H1 (cell line): ENCODE measurements at regions not wholly inside any gene's neighbourhood (a gene's known extent, or its start where the extent isn't known, plus 50 kb on each side); places are given as distances from the start of the nearest gene placed in this dataset.
A peak's percentile ranks its signal among the peaks of the same experiment; 100 is the strongest.

Experiments used
- CTCF ChIA-PET: fragments of 300-600 bp; sonication (Branson Sonifier 250); formaldehyde crosslinking; loops from one replicate; lab custom pipeline; 2021; ENCODE audit not compliant: partially characterized antibody; lab: Charles Lee
- POLR2A ChIA-PET: fragments of 300-600 bp; sonication (Branson Sonifier 250); formaldehyde crosslinking; loops from one replicate; lab custom pipeline; 2021; ENCODE audit warnings: inconsistent platforms; ENCODE audit not compliant: partially characterized antibody; lab: Charles Lee
- DNase-seq, 2 experiments: peaks; one replicate each; pipeline versions ENCODE4 v3.0.0 to v3.0.0-alpha.2; 2010 to 2022; ENCODE audit warnings: low spot score in 2 of 2, low read depth in 1 of 2, mixed read lengths in 1 of 2
- FAIRE-seq: peaks from 2 replicates; lab custom pipeline; 2011; peaks lifted over from hg19 to GRCh38; lab: Jason Lieb, UNC
- H2AFZ ChIP-seq: 2 replicates; pipeline ENCODE4 v1.8.1; 2012; ENCODE audit warnings: low read length, inconsistent platforms
- H2AK5ac ChIP-seq: 2 replicates; pipeline ENCODE4 v1.6.1; 2013; ENCODE audit warnings: low read depth, low read length
- H2BK120ac ChIP-seq: replicated peaks from 2 replicates; pipeline ENCODE3; 2013; ENCODE audit warnings: low read depth, low read length, inconsistent platforms
- H2BK12ac ChIP-seq: 2 replicates; pipeline ENCODE4 v1.6.1; 2013; ENCODE audit warnings: low read depth, low read length
- H2BK15ac ChIP-seq: 2 replicates; pipeline ENCODE4 v1.6.1; 2013; ENCODE audit warnings: low read length
- H2BK20ac ChIP-seq: 2 replicates; pipeline ENCODE4 v1.6.1; 2013; ENCODE audit warnings: low read length
- H2BK5ac ChIP-seq: 2 replicates; pipeline ENCODE4 v1.6.1; 2013; ENCODE audit warnings: low read depth, low read length
- H3K14ac ChIP-seq: 2 replicates; pipeline ENCODE4 v1.6.1; 2013; ENCODE audit warnings: inconsistent platforms; ENCODE audit not compliant: insufficient read length
- H3K18ac ChIP-seq: 2 replicates; pipeline ENCODE4 v1.6.1; 2013; ENCODE audit warnings: low read length; ENCODE audit errors: extremely low read depth
- H3K23ac ChIP-seq: 2 replicates; pipeline ENCODE4 v1.6.1; 2013; ENCODE audit warnings: inconsistent platforms; ENCODE audit not compliant: insufficient read length
- H3K23me2 ChIP-seq: 2 replicates; pipeline ENCODE4 v1.6.1; 2013; ENCODE audit warnings: low read depth, low read length
- H3K27ac ChIP-seq: 2 replicates; pipeline ENCODE4 v1.6.1; 2011; ENCODE audit warnings: low read depth, low read length, inconsistent platforms
- H3K27me3 ChIP-seq, 4 experiments: replicated peaks in 1 of 4; 1 replicate in 1 of 4; 2 replicates in 3 of 4; pipeline versions ENCODE4 v1.6.1 to v1.8.1; 2011 to 2013; ENCODE audit warnings: low read length in 3 of 4, mild to moderate bottlenecking in 3 of 4, inconsistent platforms in 2 of 4, mixed read lengths in 2 of 4, moderate library complexity in 1 of 4; ENCODE audit not compliant: control insufficient read depth in 3 of 4, insufficient read depth in 3 of 4; ENCODE audit errors: extremely low read depth in 1 of 4
- H3K36me3 ChIP-seq, 4 experiments: 2 replicates each; pipeline versions ENCODE4 v1.6.1 to v1.8.1; 2011 to 2013; ENCODE audit warnings: mild to moderate bottlenecking in 4 of 4, low read length in 3 of 4, moderate library complexity in 2 of 4, control low read depth in 1 of 4, inconsistent platforms in 1 of 4; ENCODE audit not compliant: insufficient read depth in 4 of 4, control insufficient read depth in 2 of 4
- H3K4ac ChIP-seq: replicated peaks from 2 replicates; pipeline ENCODE3; 2013; ENCODE audit warnings: low read length, low read depth, mixed read lengths, inconsistent platforms; ENCODE audit not compliant: insufficient read length
- H3K4me1 ChIP-seq, 4 experiments: replicated peaks in 1 of 4; 1 replicate in 1 of 4; 2 replicates in 3 of 4; pipeline versions ENCODE4 v1.6.1 to v1.8.1; 2011 to 2013; ENCODE audit warnings: low read length in 3 of 4, inconsistent platforms in 2 of 4, mixed read lengths in 1 of 4; ENCODE audit not compliant: insufficient read depth in 4 of 4, control insufficient read depth in 3 of 4
- H3K4me2 ChIP-seq, 2 experiments: 2 replicates each; pipeline versions ENCODE4 v1.6.1 to v1.8.1; 2011 to 2013; ENCODE audit warnings: low read depth in 2 of 2, low read length in 2 of 2, control low read depth in 1 of 2, inconsistent platforms in 1 of 2, mild to moderate bottlenecking in 1 of 2; ENCODE audit not compliant: insufficient read depth in 1 of 2
- H3K4me3 ChIP-seq, 4 experiments: fragments of 200-600, 300-600 bp in 1 of 4; sonication (generic), shearing (Covaris generic), sonication (Bioruptor Twin) in 1 of 4; 2 replicates each; pipeline versions ENCODE4 v1.5.1 to v1.8.1; 2011 to 2016; ENCODE audit warnings: low read length in 4 of 4, low read depth in 3 of 4, control low read depth in 2 of 4, inconsistent platforms in 2 of 4, mild to moderate bottlenecking in 2 of 4, mixed read lengths in 1 of 4, moderate library complexity in 1 of 4; ENCODE audit not compliant: insufficient read depth in 2 of 4; ENCODE audit errors: extremely low read depth in 1 of 4
- H3K56ac ChIP-seq: replicated peaks from 2 replicates; pipeline ENCODE3; 2013; ENCODE audit warnings: low read depth, mild to moderate bottlenecking, mixed read lengths, low read length, inconsistent platforms; ENCODE audit not compliant: insufficient read length
- H3K79me1 ChIP-seq: 2 replicates; pipeline ENCODE4 v1.6.1; 2013; ENCODE audit warnings: low read depth, low read length, control low read depth
- H3K79me2 ChIP-seq, 2 experiments: 2 replicates each; pipeline versions ENCODE4 v1.6.1 to v1.8.1; 2012 to 2013; ENCODE audit warnings: low read length in 2 of 2, mild to moderate bottlenecking in 2 of 2, inconsistent platforms in 1 of 2; ENCODE audit not compliant: insufficient read depth in 2 of 2, control insufficient read depth in 1 of 2
- H3K9ac ChIP-seq, 4 experiments: replicated peaks in 1 of 4; 1 replicate in 1 of 4; 2 replicates in 3 of 4; pipeline versions ENCODE4 v1.6.1 to v1.8.1; 2011 to 2013; ENCODE audit warnings: low read depth in 3 of 4, low read length in 3 of 4, control low read depth in 2 of 4, mild to moderate bottlenecking in 2 of 4, moderate library complexity in 2 of 4, inconsistent platforms in 1 of 4; ENCODE audit errors: extremely low read depth in 1 of 4
- H3K9me3 ChIP-seq, 2 experiments: 2 replicates each; pipeline versions ENCODE4 v1.6.1 to v1.8.1; 2012 to 2013; ENCODE audit warnings: mild to moderate bottlenecking in 2 of 2, moderate library complexity in 2 of 2, control low read depth in 1 of 2, inconsistent platforms in 1 of 2, low read depth in 1 of 2, low read length in 1 of 2, mixed read lengths in 1 of 2; ENCODE audit not compliant: insufficient read depth in 2 of 2
- H4K20me1 ChIP-seq, 2 experiments: replicated peaks in 1 of 2; 2 replicates each; pipeline versions ENCODE3 to v1.8.1; 2011 to 2013; ENCODE audit warnings: inconsistent platforms in 2 of 2, low read length in 2 of 2, mild to moderate bottlenecking in 1 of 2; ENCODE audit not compliant: insufficient read depth in 2 of 2, control insufficient read depth in 1 of 2
- H4K5ac ChIP-seq: 2 replicates; pipeline ENCODE4 v1.6.1; 2013; ENCODE audit warnings: low read length, low read depth, mixed read lengths, inconsistent platforms; ENCODE audit not compliant: insufficient read length
- H4K8ac ChIP-seq: 2 replicates; pipeline ENCODE4 v1.8.0; 2013; ENCODE audit warnings: mild to moderate bottlenecking, moderate library complexity, low read length, inconsistent platforms; ENCODE audit not compliant: insufficient read depth; ENCODE audit errors: extremely low read depth
- H4K91ac ChIP-seq: replicated peaks from 2 replicates; pipeline ENCODE3; 2013; ENCODE audit warnings: low read length, mixed read lengths, inconsistent platforms; ENCODE audit not compliant: insufficient read length
- POLR2A ChIP-seq, 2 experiments: IDR thresholded peaks; 1 replicate in 1 of 2; 2 replicates in 1 of 2; pipeline ENCODE4 v1.6.1; 2011; ENCODE audit warnings: low read depth in 2 of 2, low read length in 2 of 2, mild to moderate bottlenecking in 2 of 2; ENCODE audit errors: control extremely low read depth in 1 of 2
- POLR2AphosphoS5 ChIP-seq: IDR thresholded peaks from 2 replicates; pipeline ENCODE4 v1.6.1; 2011; ENCODE audit warnings: low read depth, low read length
- POU5F1 ChIP-seq: IDR thresholded peaks from 2 replicates; pipeline ENCODE4 v1.6.1; 2011; ENCODE audit warnings: low read depth, mild to moderate bottlenecking, low read length, moderate library complexity
- whole genome bisulfite sequencing, 2 experiments: shearing (Covaris generic) in 1 of 2; methylation state at CpG; one replicate each; pipeline versions ENCODE4 v1.1.6 to v1.1.7; 2013 to 2015; ENCODE audit warnings: low lambda C conversion rate in 2 of 2, mixed read lengths in 2 of 2, inconsistent platforms in 1 of 2, low coverage in 1 of 2, missing lambda C conversion rate in 1 of 2; ENCODE audit not compliant: insufficient replicate concordance in 2 of 2, insufficient coverage in 1 of 2, insufficient read length in 1 of 2; ENCODE audit errors: extremely low coverage in 1 of 2, missing lambda C conversion rate in 1 of 2; 5-methylcytosine and 5-hydroxymethylcytosine counted together

GRCh38 chr10:130998046-130998435, 313.5 kb downstream of the TCERG1L start:
- DNase-seq (no peak), FAIRE-seq (no peak)
- H3K56ac ChIP-seq = no peak overlapping the region
- TF ChIP-seq POU5F1 (no peak), POLR2AphosphoS5 (no peak), POLR2A (IDR thresholded peaks at IDR 0.05; ENCODE audit: control extremely low read depth in 1 of 2, low read depth in 2 of 2, low read length in 2 of 2) (no peak)
- H3K4ac ChIP-seq = no peak overlapping the region
- no peaks in the 10 kb centered on the region for H3K36me3 ChIP-seq
- no peak overlapping the region; the same call in 1 of the 2 replicates for H2BK5ac ChIP-seq
- CTCF ChIA-PET = no interaction called here
- H2BK12ac ChIP-seq = no peak overlapping the region; the same call in 1 of the 2 replicates
- H3K9ac ChIP-seq = no peak overlapping the region
- no peak overlapping the region for H4K8ac ChIP-seq
- no peak overlapping the region for H3K4me3 ChIP-seq
- no peak overlapping the region for H3K23ac ChIP-seq
- 76% methylated on average over 5 of the region's 5 CpGs; no CpG with 5 or more reads in 1 of the 2 experiments for WGBS, 2 experiments
- no peak overlapping the region for H2AFZ ChIP-seq
- H2BK20ac ChIP-seq = peak overlapping the region; percentile 91; the same call in 1 of the 2 replicates
- no peaks in the 10 kb centered on the region for H3K79me2 ChIP-seq
- H3K79me1 ChIP-seq = no peaks in the 10 kb centered on the region
- H3K4me2 ChIP-seq = no peak overlapping the region
- H3K27me3 ChIP-seq = 0 out of 7 replicates have a peak, but pooled peaks cover 0 to 2% (median 0%) of the 10 kb centered on the region in 4 experiments
- H4K20me1 ChIP-seq = no peaks in the 10 kb centered on the region
- no peak overlapping the region for H2BK120ac ChIP-seq
- POLR2A ChIA-PET = no interaction called here
- H2BK15ac ChIP-seq = peak overlapping the region; percentile 37; the same call in 1 of the 2 replicates
- no peak overlapping the region for H4K5ac ChIP-seq
- peak overlapping the region; percentile 13; the same call in 1 of the 2 replicates for H3K18ac ChIP-seq
- H3K23me2 ChIP-seq = no peaks in the 10 kb centered on the region
- no peak overlapping the region for H3K14ac ChIP-seq
- peaks cover 6 to 17% (median 11%) of the 10 kb centered on the region in 4 experiments for H3K4me1 ChIP-seq
- H3K27ac ChIP-seq = no peak overlapping the region
- H3K9me3 ChIP-seq = peaks cover 0 to 4% of the 10 kb centered on the region in 2 experiments; a peak in 2 of 4 replicates
- H2AK5ac ChIP-seq = no peak overlapping the region
- peak overlapping the region; percentile 57 for H4K91ac ChIP-seq
